GM12892 (cell line): ENCODE measurements at regions not wholly inside any gene's neighbourhood (a gene's known extent, or its start where the extent isn't known, plus 50 kb on each side); places are given as distances from the start of the nearest gene placed in this dataset.

ENCODE experiments used
- POLR2A ChIP-seq: IDR thresholded peaks from 2 replicates; pipeline ENCODE4 v1.6.1; 2011; ENCODE audit warnings: low read depth, low read length, control low read depth
- POLR2AphosphoS5 ChIP-seq: IDR thresholded peaks from 2 replicates; pipeline ENCODE4 v1.6.1; 2011; ENCODE audit warnings: low read depth, low read length, control low read depth
- TAF1 ChIP-seq: IDR thresholded peaks from 2 replicates; pipeline ENCODE4 v1.6.1; 2011; ENCODE audit warnings: low read depth, mild to moderate bottlenecking, control low read depth, low read length, borderline replicate concordance

- TF ChIP-seq POLR2AphosphoS5 (no peak), TAF1 (no peak), POLR2A (no peak)
Observed at GRCh38 chrX:128601706-128602105, 549.5 kb upstream of the ACTRT1 start.
